ENCODE measurements at regions not wholly inside any gene's neighbourhood (a gene's known extent, or its start where the extent isn't known, plus 50 kb on each side); places are given as distances from the start of the nearest gene placed in this dataset.

DNA sequence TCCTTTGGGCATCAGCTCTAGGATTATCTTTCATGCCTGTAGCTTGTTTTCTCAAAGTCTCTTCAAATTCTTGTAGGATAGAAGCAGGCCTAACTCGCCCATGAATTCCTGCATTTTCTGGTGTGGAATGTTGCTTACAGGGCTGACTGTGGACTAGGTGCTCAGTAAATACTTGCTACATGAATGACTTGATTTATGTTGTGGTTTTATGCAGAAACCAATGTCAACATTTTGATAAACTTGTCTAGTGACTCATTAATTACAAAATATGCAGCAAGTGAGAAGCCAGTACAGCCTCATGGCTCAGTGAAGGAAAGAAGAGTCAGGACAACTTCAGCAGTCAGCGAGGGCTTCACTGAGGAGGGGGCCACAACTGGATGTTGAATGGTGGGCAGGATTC, 110.6 kb upstream of the SIX2 start:
- Histone ChIP-seq H3K4me2 (ENCODE audit: low read length) (no peak overlapping the region), H3K9ac (ENCODE audit: low read length) (no peak overlapping the region), H3K36me3 (ENCODE audit: insufficient read depth, low read length) (no peaks in the 10 kb centered on the region), H3F3A (ENCODE audit: insufficient read depth, low read length, poor library complexity, severe bottlenecking) (no peaks in the 10 kb centered on the region), H4K20me1 (ENCODE audit: insufficient read depth) (no peaks in the 10 kb centered on the region), H3K27ac (ENCODE audit: low read length) (no peak overlapping the region), H3K9me2 (ENCODE audit: insufficient read depth, low read length) (no peaks in the 10 kb centered on the region), H2AFZ (ENCODE audit: low read depth, low read length) (no peak overlapping the region), H3K27me3 (ENCODE audit: insufficient read depth, low read depth, low read length) (no peaks in the 10 kb centered on the region), H3K79me2 (replicated peaks; ENCODE audit: insufficient read depth, low read length) (no peaks in the 10 kb centered on the region), H3K9me3 (ENCODE audit: low read length) (no peaks in the 10 kb centered on the region), H3K4me3 (ENCODE audit: low read length) (no peak overlapping the region)
- TF ChIP-seq RAD21 (conservative IDR thresholded peaks at IDR 0.05) (no peak), EZH2 (IDR thresholded peaks at IDR 0.05; ENCODE audit: borderline replicate concordance, insufficient read depth, low read length, poor library complexity, severe bottlenecking) (no peak), POLR2AphosphoS5 (IDR thresholded peaks at IDR 0.05) (no peak), MXI1 (conservative IDR thresholded peaks at IDR 0.05; ENCODE audit: poor library complexity, severe bottlenecking) (no peak), TAF1 (IDR thresholded peaks at IDR 0.05; ENCODE audit: low read depth) (no peak)

GRCh38 chr2:45119038-45119437, 109.8 kb upstream of the SIX2 start:
- Histone ChIP-seq H3K4me2 (ENCODE audit: low read length) (no peak overlapping the region), H4K20me1 (ENCODE audit: insufficient read depth) (no peaks in the 10 kb centered on the region), H3K9ac (ENCODE audit: low read length) (no peak overlapping the region), H3K4me3 (ENCODE audit: low read length) (no peak overlapping the region), H3F3A (ENCODE audit: insufficient read depth, low read length, poor library complexity, severe bottlenecking) (no peaks in the 10 kb centered on the region), H2AFZ (ENCODE audit: low read depth, low read length) (no peak overlapping the region), H3K36me3 (ENCODE audit: insufficient read depth, low read length) (no peaks in the 10 kb centered on the region), H3K79me2 (replicated peaks; ENCODE audit: insufficient read depth, low read length) (no peaks in the 10 kb centered on the region), H3K27me3 (ENCODE audit: insufficient read depth, low read depth, low read length) (no peaks in the 10 kb centered on the region), H3K9me3 (ENCODE audit: low read length) (no peaks in the 10 kb centered on the region), H3K9me2 (ENCODE audit: insufficient read depth, low read length) (no peaks in the 10 kb centered on the region), H3K27ac (ENCODE audit: low read length) (no peak overlapping the region)
- TF ChIP-seq CTCF (IDR thresholded peaks at IDR 0.05; ENCODE audit: poor library complexity, severe bottlenecking) (no peak), RAD21 (conservative IDR thresholded peaks at IDR 0.05) (no peak), MXI1 (conservative IDR thresholded peaks at IDR 0.05; ENCODE audit: poor library complexity, severe bottlenecking) (no peak), REST (IDR thresholded peaks at IDR 0.05; ENCODE audit: borderline replicate concordance) (no peak), EZH2 (IDR thresholded peaks at IDR 0.05; ENCODE audit: borderline replicate concordance, insufficient read depth, low read length, poor library complexity, severe bottlenecking) (no peak)

GRCh38 chr2:45117383-45117782, 108.1 kb upstream of the SIX2 start:
- H3K27me3 ChIP-seq (ENCODE audit: insufficient read depth, low read depth, low read length) = no peaks in the 10 kb centered on the region
- H3K27ac ChIP-seq (ENCODE audit: low read length) = no peak overlapping the region
- H4K20me1 ChIP-seq (ENCODE audit: insufficient read depth) = no peaks in the 10 kb centered on the region
- no peaks in the 10 kb centered on the region for H3K79me2 ChIP-seq (replicated peaks; ENCODE audit: insufficient read depth, low read length)
- H3K9ac ChIP-seq (ENCODE audit: low read length) = no peak overlapping the region
- no peak overlapping the region for H3K4me3 ChIP-seq (ENCODE audit: low read length)
- H3K9me3 ChIP-seq (ENCODE audit: low read length) = no peaks in the 10 kb centered on the region
- TF ChIP-seq EZH2 (IDR thresholded peaks at IDR 0.05; ENCODE audit: borderline replicate concordance, insufficient read depth, low read length, poor library complexity, severe bottlenecking) (no peak), TAF1 (IDR thresholded peaks at IDR 0.05; ENCODE audit: low read depth) (no peak), RAD21 (conservative IDR thresholded peaks at IDR 0.05) (no peak)
- H3K36me3 ChIP-seq (ENCODE audit: insufficient read depth, low read length) = no peaks in the 10 kb centered on the region
- no peaks in the 10 kb centered on the region for H3K9me2 ChIP-seq (ENCODE audit: insufficient read depth, low read length)
- no peaks in the 10 kb centered on the region for H3F3A ChIP-seq (ENCODE audit: insufficient read depth, low read length, poor library complexity, severe bottlenecking)
- H2AFZ ChIP-seq (ENCODE audit: low read depth, low read length) = no peak overlapping the region
- no peak overlapping the region for H3K4me2 ChIP-seq (ENCODE audit: low read length)
